Upper lobe of right lung (tissue), 1 donor: ENCODE measurements at regions not wholly inside any gene's neighbourhood (a gene's known extent, or its start where the extent isn't known, plus 50 kb on each side); places are given as distances from the start of the nearest gene placed in this dataset.

Experiments
- ATAC-seq: fragments of 200-7000 bp; cut with Tn5 transposase; one replicate; pipeline ENCODE4 v1.9.1; 2020; ENCODE audit warnings: mild to moderate bottlenecking, moderate library complexity
- DNase-seq: peaks from one replicate; pipeline ENCODE4 v3.0.0-alpha.2; 2020
- H3K27ac ChIP-seq: fragments of 200-600 bp; one replicate; pipeline ENCODE4 v1.8.0; 2022
- H3K27me3 ChIP-seq: fragments of 200-600 bp; one replicate; pipeline ENCODE4 v1.8.0; 2022; ENCODE audit warnings: mild to moderate bottlenecking
- H3K36me3 ChIP-seq: fragments of 200-600 bp; one replicate; pipeline ENCODE4 v1.8.0; 2022
- H3K4me1 ChIP-seq: fragments of 200-600 bp; one replicate; pipeline ENCODE4 v1.8.0; 2022
- H3K4me3 ChIP-seq: fragments of 200-600 bp; one replicate; pipeline ENCODE4 v1.8.0; 2022; ENCODE audit warnings: mild to moderate bottlenecking
- H3K9me3 ChIP-seq: fragments of 200-600 bp; one replicate; pipeline ENCODE4 v1.8.0; 2022
- intact Hi-C: fragments of 100-400 bp; cut with DNase I; formaldehyde crosslinking; loops from one replicate; pipeline ENCODE4 v1.11.0; 2022
- TF ChIP-seq, protein P1 (sequence below): fragments of 200-600 bp; IDR thresholded peaks from one replicate; pipeline ENCODE4 v1.8.0; 2022; ENCODE audit warnings: antibody characterized with exemption
- donor health status: DM: no; HTN: yes; CAD: no; lungs with severe emphysema.

DNA sequence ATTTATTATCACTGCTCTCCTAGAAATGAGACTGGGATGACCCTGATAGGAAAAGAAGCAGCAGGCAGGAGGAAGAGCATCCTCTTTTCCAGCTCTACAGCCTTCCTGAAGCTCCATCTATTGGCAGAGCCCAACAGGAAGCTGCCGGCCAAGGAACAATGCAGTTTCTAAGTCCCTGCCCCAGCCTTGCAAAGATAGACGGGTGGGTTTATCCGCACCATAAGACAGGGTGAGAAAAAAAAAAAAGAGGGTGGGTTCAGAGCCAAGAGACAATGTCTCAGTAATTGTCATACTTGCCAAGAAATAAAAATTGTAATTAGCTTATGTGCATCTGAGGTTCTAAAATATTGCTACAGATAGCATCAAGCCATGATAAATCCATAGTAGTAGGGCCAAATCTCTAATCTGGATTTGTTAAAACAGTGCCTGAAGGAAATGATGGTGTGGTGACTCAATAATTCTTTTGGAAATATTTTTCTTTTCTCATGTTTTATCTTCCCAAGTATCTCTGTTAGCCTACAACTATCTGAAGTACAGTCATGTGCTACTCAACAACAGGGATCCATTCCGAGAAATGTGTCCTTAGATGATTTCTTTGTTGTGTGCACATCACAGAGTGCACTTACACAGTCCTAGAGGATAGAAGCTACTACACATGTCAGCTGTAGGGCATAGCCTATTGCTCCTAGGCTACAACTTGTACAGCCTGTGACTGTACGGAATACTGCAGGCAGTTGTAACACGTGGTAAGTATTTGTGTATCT lies 242.9 kb upstream of the CXCL12 start:
- H3K27ac ChIP-seq: no peak overlapping the region
- no peaks in the 10 kb centered on the region for H3K36me3 ChIP-seq
- no peaks in the 10 kb centered on the region for H3K27me3 ChIP-seq
- H3K4me3 ChIP-seq: no peak overlapping the region
- intact Hi-C loops: no loop called here
- no peaks in the 10 kb centered on the region for H3K9me3 ChIP-seq
- no peak for DNase-seq
- ATAC-seq: no peak
- H3K4me1 ChIP-seq: no peaks in the 10 kb centered on the region
- TF ChIP-seq, protein P1, sequence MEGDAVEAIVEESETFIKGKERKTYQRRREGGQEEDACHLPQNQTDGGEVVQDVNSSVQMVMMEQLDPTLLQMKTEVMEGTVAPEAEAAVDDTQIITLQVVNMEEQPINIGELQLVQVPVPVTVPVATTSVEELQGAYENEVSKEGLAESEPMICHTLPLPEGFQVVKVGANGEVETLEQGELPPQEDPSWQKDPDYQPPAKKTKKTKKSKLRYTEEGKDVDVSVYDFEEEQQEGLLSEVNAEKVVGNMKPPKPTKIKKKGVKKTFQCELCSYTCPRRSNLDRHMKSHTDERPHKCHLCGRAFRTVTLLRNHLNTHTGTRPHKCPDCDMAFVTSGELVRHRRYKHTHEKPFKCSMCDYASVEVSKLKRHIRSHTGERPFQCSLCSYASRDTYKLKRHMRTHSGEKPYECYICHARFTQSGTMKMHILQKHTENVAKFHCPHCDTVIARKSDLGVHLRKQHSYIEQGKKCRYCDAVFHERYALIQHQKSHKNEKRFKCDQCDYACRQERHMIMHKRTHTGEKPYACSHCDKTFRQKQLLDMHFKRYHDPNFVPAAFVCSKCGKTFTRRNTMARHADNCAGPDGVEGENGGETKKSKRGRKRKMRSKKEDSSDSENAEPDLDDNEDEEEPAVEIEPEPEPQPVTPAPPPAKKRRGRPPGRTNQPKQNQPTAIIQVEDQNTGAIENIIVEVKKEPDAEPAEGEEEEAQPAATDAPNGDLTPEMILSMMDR: no peak

DNA sequence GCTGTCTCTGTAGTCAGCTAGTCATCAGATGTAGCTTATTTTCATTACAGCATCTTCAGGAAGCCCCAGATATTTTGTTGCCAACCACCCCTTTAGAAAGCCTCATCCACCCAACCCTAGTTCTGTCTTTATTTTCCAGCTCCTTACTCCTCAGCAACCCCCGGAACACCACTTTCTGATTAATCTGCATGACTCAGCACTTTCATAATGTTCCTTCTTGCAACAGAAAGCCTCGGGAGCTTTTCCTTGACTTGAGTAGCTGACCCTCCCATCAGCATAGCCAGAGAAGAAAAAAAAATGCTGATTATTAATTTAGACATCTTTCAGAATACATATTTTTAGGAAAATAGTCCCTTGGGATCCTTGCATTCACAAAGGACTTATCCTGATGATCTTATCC lies 244.0 kb upstream of the CXCL12 start:
- Histone ChIP-seq H3K27ac (no peak overlapping the region), H3K9me3 (no peaks in the 10 kb centered on the region), H3K27me3 (no peaks in the 10 kb centered on the region), H3K4me3 (no peak overlapping the region), H3K4me1 (no peaks in the 10 kb centered on the region), H3K36me3 (no peaks in the 10 kb centered on the region)
- TF ChIP-seq, protein P1: no peak
- intact Hi-C loops: no loop called here
- DNase-seq (no peak), ATAC-seq (no peak)

DNA sequence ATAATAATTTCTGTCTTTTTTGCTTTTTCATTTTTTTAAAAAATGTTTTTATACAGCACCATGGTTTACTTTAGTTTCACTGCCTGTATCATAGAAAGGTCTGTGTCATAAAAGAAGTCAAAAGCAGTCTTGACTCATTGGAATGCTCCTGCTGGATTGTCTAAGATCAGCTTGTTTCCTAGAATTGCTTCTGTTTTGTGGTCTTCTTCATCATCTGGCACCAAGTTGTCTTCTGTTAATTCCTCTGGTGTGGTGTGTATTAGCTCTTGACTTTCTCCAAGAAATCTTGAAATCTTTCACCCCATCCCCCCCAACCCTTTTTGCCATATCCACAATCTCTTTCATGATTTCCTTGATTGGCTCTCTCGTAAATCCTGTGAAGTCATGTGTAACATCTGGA lies 250.3 kb upstream of the CXCL12 start:
- Histone ChIP-seq H3K9me3 (peaks cover 4% of the 10 kb centered on the region), H3K27ac (no peak overlapping the region), H3K4me3 (no peak overlapping the region), H3K27me3 (no peaks in the 10 kb centered on the region), H3K36me3 (no peaks in the 10 kb centered on the region), H3K4me1 (no peaks in the 10 kb centered on the region)
- TF ChIP-seq, protein P1: no peak
- DNase-seq (no peak), ATAC-seq (no peak)
- intact Hi-C loops: no loop called here

DNA sequence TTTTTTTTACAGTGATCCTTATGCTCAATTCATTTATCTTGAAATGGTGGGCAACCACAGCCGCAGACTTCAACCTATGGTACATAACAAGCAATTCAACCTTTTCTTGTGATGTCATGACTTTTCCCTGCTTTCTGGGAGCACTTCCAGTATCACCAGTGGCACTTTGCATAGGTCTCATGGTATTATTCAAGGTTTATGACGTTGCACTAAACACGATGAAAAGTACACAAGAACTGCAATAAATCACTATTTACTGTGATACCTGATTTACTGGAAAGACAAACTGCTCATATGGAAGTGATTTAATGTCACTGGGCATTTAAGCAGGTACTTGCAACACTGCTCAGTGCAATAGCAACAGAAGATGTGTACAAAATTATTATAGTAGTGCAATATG lies 251.7 kb upstream of the CXCL12 start:
- Histone ChIP-seq H3K4me3 (no peak overlapping the region), H3K36me3 (no peaks in the 10 kb centered on the region), H3K27me3 (no peaks in the 10 kb centered on the region), H3K4me1 (no peaks in the 10 kb centered on the region), H3K27ac (no peak overlapping the region), H3K9me3 (peaks cover 4% of the 10 kb centered on the region)
- ATAC-seq (no peak), DNase-seq (no peak)
- TF ChIP-seq, protein P1: no peak
- intact Hi-C loops: no loop called here

DNA sequence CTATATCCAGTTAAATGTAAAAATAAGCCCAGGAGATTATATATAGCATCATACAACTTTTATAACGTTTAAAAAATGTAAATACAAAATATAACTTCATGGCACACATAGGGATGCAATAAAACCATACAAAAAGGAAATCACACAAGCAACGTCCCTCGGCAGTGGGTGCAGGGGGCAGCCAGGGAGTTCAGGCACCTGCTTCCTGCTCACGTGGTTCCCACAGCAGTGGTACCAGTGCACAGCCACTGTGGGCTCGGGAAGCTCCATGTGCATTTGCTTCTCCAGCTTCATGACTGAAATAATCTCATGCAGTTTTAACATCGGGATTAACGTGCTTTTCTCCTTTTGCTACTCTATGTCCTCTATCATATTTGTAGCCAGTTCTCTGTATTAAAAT lies 255.5 kb upstream of the CXCL12 start:
- ATAC-seq: no peak
- no peaks in the 10 kb centered on the region for H3K4me1 ChIP-seq
- H3K27me3 ChIP-seq: no peaks in the 10 kb centered on the region
- no peak overlapping the region for H3K4me3 ChIP-seq
- TF ChIP-seq, protein P1: no peak
- peaks cover 4% of the 10 kb centered on the region for H3K9me3 ChIP-seq
- no peak overlapping the region for H3K27ac ChIP-seq
- intact Hi-C loops: no loop called here
- no peak for DNase-seq
- H3K36me3 ChIP-seq: no peaks in the 10 kb centered on the region

DNA sequence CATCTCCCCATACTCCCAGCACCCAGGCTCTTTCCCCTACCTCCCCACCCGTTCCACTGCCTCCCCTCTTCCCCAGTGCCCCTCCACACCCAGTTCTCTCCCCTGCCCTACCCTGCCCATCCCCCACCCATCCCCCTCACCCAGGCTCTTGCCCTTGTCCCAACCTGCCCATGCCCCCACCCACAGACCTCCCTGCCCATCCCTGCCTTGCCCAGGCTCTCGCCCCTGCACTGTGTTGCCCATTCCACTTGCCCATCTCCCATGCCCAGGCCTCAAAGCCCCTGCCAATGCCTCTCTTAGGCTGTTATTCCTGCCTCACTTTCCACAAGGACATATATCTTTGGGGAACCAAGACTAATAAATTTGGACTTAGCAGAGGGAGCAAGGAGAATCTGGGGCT lies 262.6 kb upstream of the CXCL12 start:
- Histone ChIP-seq H3K36me3 (no peaks in the 10 kb centered on the region), H3K27ac (no peak overlapping the region), H3K4me3 (no peak overlapping the region), H3K9me3 (no peaks in the 10 kb centered on the region), H3K27me3 (no peaks in the 10 kb centered on the region), H3K4me1 (no peaks in the 10 kb centered on the region)
- ATAC-seq: no peak
- intact Hi-C loops: no loop called here
- TF ChIP-seq, protein P1: no peak
- DNase-seq: no peak
